H1 (cell line): ENCODE measurements at regions not wholly inside any gene's neighbourhood (a gene's known extent, or its start where the extent isn't known, plus 50 kb on each side); places are given as distances from the start of the nearest gene placed in this dataset.

Source experiments
- CTCF ChIA-PET: fragments of 300-600 bp; sonication (Branson Sonifier 250); formaldehyde crosslinking; loops from one replicate; lab custom pipeline; 2021; ENCODE audit not compliant: partially characterized antibody; lab: Charles Lee
- POLR2A ChIA-PET: fragments of 300-600 bp; sonication (Branson Sonifier 250); formaldehyde crosslinking; loops from one replicate; lab custom pipeline; 2021; ENCODE audit warnings: inconsistent platforms; ENCODE audit not compliant: partially characterized antibody; lab: Charles Lee
- DNase-seq, 2 experiments: peaks; one replicate each; pipeline versions ENCODE4 v3.0.0 to v3.0.0-alpha.2; 2010 to 2022; ENCODE audit warnings: low spot score in 2 of 2, low read depth in 1 of 2, mixed read lengths in 1 of 2
- FAIRE-seq: peaks from 2 replicates; lab custom pipeline; 2011; peaks lifted over from hg19 to GRCh38; lab: Jason Lieb, UNC
- H2AFZ ChIP-seq: 2 replicates; pipeline ENCODE4 v1.8.1; 2012; ENCODE audit warnings: low read length, inconsistent platforms
- H2AK5ac ChIP-seq: 2 replicates; pipeline ENCODE4 v1.6.1; 2013; ENCODE audit warnings: low read depth, low read length
- H2BK120ac ChIP-seq: replicated peaks from 2 replicates; pipeline ENCODE3; 2013; ENCODE audit warnings: low read depth, low read length, inconsistent platforms
- H2BK12ac ChIP-seq: 2 replicates; pipeline ENCODE4 v1.6.1; 2013; ENCODE audit warnings: low read depth, low read length
- H2BK15ac ChIP-seq: 2 replicates; pipeline ENCODE4 v1.6.1; 2013; ENCODE audit warnings: low read length
- H2BK20ac ChIP-seq: 2 replicates; pipeline ENCODE4 v1.6.1; 2013; ENCODE audit warnings: low read length
- H2BK5ac ChIP-seq: 2 replicates; pipeline ENCODE4 v1.6.1; 2013; ENCODE audit warnings: low read depth, low read length
- H3K14ac ChIP-seq: 2 replicates; pipeline ENCODE4 v1.6.1; 2013; ENCODE audit warnings: inconsistent platforms; ENCODE audit not compliant: insufficient read length
- H3K18ac ChIP-seq: 2 replicates; pipeline ENCODE4 v1.6.1; 2013; ENCODE audit warnings: low read length; ENCODE audit errors: extremely low read depth
- H3K23ac ChIP-seq: 2 replicates; pipeline ENCODE4 v1.6.1; 2013; ENCODE audit warnings: inconsistent platforms; ENCODE audit not compliant: insufficient read length
- H3K23me2 ChIP-seq: 2 replicates; pipeline ENCODE4 v1.6.1; 2013; ENCODE audit warnings: low read depth, low read length
- H3K27ac ChIP-seq: 2 replicates; pipeline ENCODE4 v1.6.1; 2011; ENCODE audit warnings: low read depth, low read length, inconsistent platforms
- H3K27me3 ChIP-seq, 4 experiments: replicated peaks in 1 of 4; 1 replicate in 1 of 4; 2 replicates in 3 of 4; pipeline versions ENCODE4 v1.6.1 to v1.8.1; 2011 to 2013; ENCODE audit warnings: low read length in 3 of 4, mild to moderate bottlenecking in 3 of 4, inconsistent platforms in 2 of 4, mixed read lengths in 2 of 4, moderate library complexity in 1 of 4; ENCODE audit not compliant: control insufficient read depth in 3 of 4, insufficient read depth in 3 of 4; ENCODE audit errors: extremely low read depth in 1 of 4
- H3K36me3 ChIP-seq, 4 experiments: 2 replicates each; pipeline versions ENCODE4 v1.6.1 to v1.8.1; 2011 to 2013; ENCODE audit warnings: mild to moderate bottlenecking in 4 of 4, low read length in 3 of 4, moderate library complexity in 2 of 4, control low read depth in 1 of 4, inconsistent platforms in 1 of 4; ENCODE audit not compliant: insufficient read depth in 4 of 4, control insufficient read depth in 2 of 4
- H3K4ac ChIP-seq: replicated peaks from 2 replicates; pipeline ENCODE3; 2013; ENCODE audit warnings: low read length, low read depth, mixed read lengths, inconsistent platforms; ENCODE audit not compliant: insufficient read length
- H3K4me1 ChIP-seq, 4 experiments: replicated peaks in 1 of 4; 1 replicate in 1 of 4; 2 replicates in 3 of 4; pipeline versions ENCODE4 v1.6.1 to v1.8.1; 2011 to 2013; ENCODE audit warnings: low read length in 3 of 4, inconsistent platforms in 2 of 4, mixed read lengths in 1 of 4; ENCODE audit not compliant: insufficient read depth in 4 of 4, control insufficient read depth in 3 of 4
- H3K4me2 ChIP-seq, 2 experiments: 2 replicates each; pipeline versions ENCODE4 v1.6.1 to v1.8.1; 2011 to 2013; ENCODE audit warnings: low read depth in 2 of 2, low read length in 2 of 2, control low read depth in 1 of 2, inconsistent platforms in 1 of 2, mild to moderate bottlenecking in 1 of 2; ENCODE audit not compliant: insufficient read depth in 1 of 2
- H3K4me3 ChIP-seq, 4 experiments: fragments of 200-600, 300-600 bp in 1 of 4; sonication (generic), shearing (Covaris generic), sonication (Bioruptor Twin) in 1 of 4; 2 replicates each; pipeline versions ENCODE4 v1.5.1 to v1.8.1; 2011 to 2016; ENCODE audit warnings: low read length in 4 of 4, low read depth in 3 of 4, control low read depth in 2 of 4, inconsistent platforms in 2 of 4, mild to moderate bottlenecking in 2 of 4, mixed read lengths in 1 of 4, moderate library complexity in 1 of 4; ENCODE audit not compliant: insufficient read depth in 2 of 4; ENCODE audit errors: extremely low read depth in 1 of 4
- H3K56ac ChIP-seq: replicated peaks from 2 replicates; pipeline ENCODE3; 2013; ENCODE audit warnings: low read depth, mild to moderate bottlenecking, mixed read lengths, low read length, inconsistent platforms; ENCODE audit not compliant: insufficient read length
- H3K79me1 ChIP-seq: 2 replicates; pipeline ENCODE4 v1.6.1; 2013; ENCODE audit warnings: low read depth, low read length, control low read depth
- H3K79me2 ChIP-seq, 2 experiments: 2 replicates each; pipeline versions ENCODE4 v1.6.1 to v1.8.1; 2012 to 2013; ENCODE audit warnings: low read length in 2 of 2, mild to moderate bottlenecking in 2 of 2, inconsistent platforms in 1 of 2; ENCODE audit not compliant: insufficient read depth in 2 of 2, control insufficient read depth in 1 of 2
- H3K9ac ChIP-seq, 4 experiments: replicated peaks in 1 of 4; 1 replicate in 1 of 4; 2 replicates in 3 of 4; pipeline versions ENCODE4 v1.6.1 to v1.8.1; 2011 to 2013; ENCODE audit warnings: low read depth in 3 of 4, low read length in 3 of 4, control low read depth in 2 of 4, mild to moderate bottlenecking in 2 of 4, moderate library complexity in 2 of 4, inconsistent platforms in 1 of 4; ENCODE audit errors: extremely low read depth in 1 of 4
- H3K9me3 ChIP-seq, 2 experiments: 2 replicates each; pipeline versions ENCODE4 v1.6.1 to v1.8.1; 2012 to 2013; ENCODE audit warnings: mild to moderate bottlenecking in 2 of 2, moderate library complexity in 2 of 2, control low read depth in 1 of 2, inconsistent platforms in 1 of 2, low read depth in 1 of 2, low read length in 1 of 2, mixed read lengths in 1 of 2; ENCODE audit not compliant: insufficient read depth in 2 of 2
- H4K20me1 ChIP-seq, 2 experiments: replicated peaks in 1 of 2; 2 replicates each; pipeline versions ENCODE3 to v1.8.1; 2011 to 2013; ENCODE audit warnings: inconsistent platforms in 2 of 2, low read length in 2 of 2, mild to moderate bottlenecking in 1 of 2; ENCODE audit not compliant: insufficient read depth in 2 of 2, control insufficient read depth in 1 of 2
- H4K5ac ChIP-seq: 2 replicates; pipeline ENCODE4 v1.6.1; 2013; ENCODE audit warnings: low read length, low read depth, mixed read lengths, inconsistent platforms; ENCODE audit not compliant: insufficient read length
- H4K8ac ChIP-seq: 2 replicates; pipeline ENCODE4 v1.8.0; 2013; ENCODE audit warnings: mild to moderate bottlenecking, moderate library complexity, low read length, inconsistent platforms; ENCODE audit not compliant: insufficient read depth; ENCODE audit errors: extremely low read depth
- H4K91ac ChIP-seq: replicated peaks from 2 replicates; pipeline ENCODE3; 2013; ENCODE audit warnings: low read length, mixed read lengths, inconsistent platforms; ENCODE audit not compliant: insufficient read length
- BACH1 ChIP-seq: IDR thresholded peaks from 2 replicates; pipeline ENCODE4 v1.6.1; 2012; ENCODE audit warnings: low read length, improper control_type of control experiment
- BRCA1 ChIP-seq: IDR thresholded peaks from 2 replicates; pipeline ENCODE4 v1.6.1; 2012; ENCODE audit warnings: low read depth, low read length, improper control_type of control experiment
- CEBPB ChIP-seq: IDR thresholded peaks from 2 replicates; pipeline ENCODE4 v1.6.1; 2012; ENCODE audit warnings: low read depth, low read length
- CHD1 ChIP-seq: IDR thresholded peaks from 2 replicates; pipeline ENCODE4 v1.6.1; 2012; ENCODE audit warnings: low read depth, low read length, improper control_type of control experiment
- NANOG ChIP-seq: IDR thresholded peaks from 2 replicates; pipeline ENCODE4 v1.6.1; 2011; ENCODE audit warnings: low read length, low read depth, mild to moderate bottlenecking, inconsistent platforms; ENCODE audit not compliant: insufficient read depth, poor library complexity, severe bottlenecking
- RAD21 ChIP-seq, 2 experiments: IDR thresholded peaks in 1 of 2; conservative IDR thresholded peaks in 1 of 2; 2 replicates each; pipeline ENCODE4 v1.6.1; 2011; ENCODE audit warnings: low read depth in 2 of 2, low read length in 2 of 2, improper control_type of control experiment in 1 of 2, inconsistent platforms in 1 of 2, mild to moderate bottlenecking in 1 of 2, moderate library complexity in 1 of 2
- RBBP5 ChIP-seq: IDR thresholded peaks from 2 replicates; pipeline ENCODE4 v1.7.1; 2012; ENCODE audit warnings: low read depth, mild to moderate bottlenecking, inconsistent platforms, low read length, moderate library complexity, borderline replicate concordance
- SIX5 ChIP-seq: IDR thresholded peaks from 2 replicates; pipeline ENCODE4 v1.6.1; 2011; ENCODE audit warnings: mild to moderate bottlenecking, low read depth, low read length
- SP1 ChIP-seq: IDR thresholded peaks from 2 replicates; pipeline ENCODE4 v1.6.1; 2011; ENCODE audit warnings: low read depth, low read length
- SUZ12 ChIP-seq: fragments of 200-600 bp; sonication (generic); IDR thresholded peaks from 2 replicates; pipeline ENCODE4 v1.6.1; 2012; ENCODE audit warnings: mild to moderate bottlenecking, inconsistent platforms, low read length, moderate library complexity, mixed read lengths
- TBP ChIP-seq: IDR thresholded peaks from 2 replicates; pipeline ENCODE4 v1.6.1; 2011; ENCODE audit warnings: low read depth, low read length, improper control_type of control experiment
- TCF12 ChIP-seq: IDR thresholded peaks from 2 replicates; pipeline ENCODE4 v1.6.1; 2011; ENCODE audit warnings: low read depth, mild to moderate bottlenecking, low read length
- TEAD4 ChIP-seq: IDR thresholded peaks from 2 replicates; pipeline ENCODE4 v1.6.1; 2012; ENCODE audit warnings: low read depth, low read length, inconsistent platforms, mixed read lengths
- WGBS, 2 experiments: shearing (Covaris generic) in 1 of 2; methylation state at CpG; one replicate each; pipeline versions ENCODE4 v1.1.6 to v1.1.7; 2013 to 2015; ENCODE audit warnings: low lambda C conversion rate in 2 of 2, mixed read lengths in 2 of 2, inconsistent platforms in 1 of 2, low coverage in 1 of 2, missing lambda C conversion rate in 1 of 2; ENCODE audit not compliant: insufficient replicate concordance in 2 of 2, insufficient coverage in 1 of 2, insufficient read length in 1 of 2; ENCODE audit errors: extremely low coverage in 1 of 2, missing lambda C conversion rate in 1 of 2; 5-methylcytosine and 5-hydroxymethylcytosine counted together
- TF ChIP-seq, protein P1 (sequence below): IDR thresholded peaks from 2 replicates; pipeline ENCODE4 v1.6.1; 2012; ENCODE audit warnings: inconsistent platforms
- TF ChIP-seq, protein P2 (sequence below): IDR thresholded peaks from 2 replicates; pipeline ENCODE4 v1.6.1; 2011; ENCODE audit warnings: low read length, improper control_type of control experiment

DNA sequence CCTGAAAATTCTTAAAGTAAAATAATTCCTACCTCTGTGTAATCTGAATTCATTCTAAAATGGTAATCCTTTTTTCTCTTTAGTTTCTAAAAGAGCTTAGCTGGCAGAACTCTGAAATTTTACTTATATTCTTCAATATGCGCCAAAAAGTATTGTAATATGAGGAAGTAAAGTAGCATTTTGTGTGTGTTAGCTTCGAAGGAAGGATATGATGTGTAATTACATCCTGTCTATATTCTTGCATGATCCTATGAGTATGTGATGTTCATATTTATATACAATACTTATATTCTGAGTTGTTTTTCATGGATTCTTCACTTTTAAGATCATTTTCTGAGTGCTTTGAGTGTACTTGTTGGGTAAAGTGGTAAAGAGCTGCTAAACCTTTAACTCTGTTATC lies 402.9 kb upstream of the PKDCC start:
- Histone ChIP-seq H3K9ac (no peak overlapping the region), H3K23ac (no peak overlapping the region), H3K14ac (no peak overlapping the region), H3K9me3 (no peaks in the 10 kb centered on the region), H2BK15ac (no peak overlapping the region), H3K23me2 (no peaks in the 10 kb centered on the region), H2BK120ac (no peak overlapping the region), H3K27ac (no peak overlapping the region), H3K18ac (no peak overlapping the region), H2BK20ac (no peak overlapping the region), H2BK5ac (no peak overlapping the region), H3K27me3 (no peaks in the 10 kb centered on the region), H3K36me3 (no peaks in the 10 kb centered on the region), H3K56ac (no peak overlapping the region), H2BK12ac (no peak overlapping the region), H4K91ac (no peak overlapping the region), H3K79me1 (no peaks in the 10 kb centered on the region), H3K4me1 (no peaks in the 10 kb centered on the region), H2AFZ (no peak overlapping the region), H4K5ac (no peak overlapping the region), H3K4me3 (no peak overlapping the region), H2AK5ac (no peak overlapping the region), H4K8ac (no peak overlapping the region), H3K4ac (no peak overlapping the region), H3K79me2 (no peaks in the 10 kb centered on the region), H4K20me1 (no peaks in the 10 kb centered on the region), H3K4me2 (no peak overlapping the region)
- POLR2A ChIA-PET, result no interaction called here
- WGBS, 2 experiments, result 96% methylated on average over 2 of the region's 2 CpGs; no CpG with 5 or more reads in 1 of the 2 experiments
- no peak for DNase-seq
- no peak for FAIRE-seq
- CTCF ChIA-PET, result interaction anchor here (0.7 kb wide), 1 partner anchor 174 kb away, joined by 3 read pairs; no protein-coding TSS in a partner anchor
- TF ChIP-seq RBBP5, result no peak
- TF ChIP-seq, protein P1, sequence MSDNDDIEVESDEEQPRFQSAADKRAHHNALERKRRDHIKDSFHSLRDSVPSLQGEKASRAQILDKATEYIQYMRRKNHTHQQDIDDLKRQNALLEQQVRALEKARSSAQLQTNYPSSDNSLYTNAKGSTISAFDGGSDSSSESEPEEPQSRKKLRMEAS, result no peak
- no peak for TF ChIP-seq TEAD4
- no peak for TF ChIP-seq RAD21 (IDR thresholded peaks at IDR 0.05 in 1 of 2, conservative IDR thresholded peaks at IDR 0.05 in 1 of 2; ENCODE audit: low read depth in 2 of 2, low read length in 2 of 2)
- TF ChIP-seq TCF12, result no peak
- no peak for TF ChIP-seq NANOG
- no peak for TF ChIP-seq SUZ12
- no peak for TF ChIP-seq CEBPB
- TF ChIP-seq, protein P2, sequence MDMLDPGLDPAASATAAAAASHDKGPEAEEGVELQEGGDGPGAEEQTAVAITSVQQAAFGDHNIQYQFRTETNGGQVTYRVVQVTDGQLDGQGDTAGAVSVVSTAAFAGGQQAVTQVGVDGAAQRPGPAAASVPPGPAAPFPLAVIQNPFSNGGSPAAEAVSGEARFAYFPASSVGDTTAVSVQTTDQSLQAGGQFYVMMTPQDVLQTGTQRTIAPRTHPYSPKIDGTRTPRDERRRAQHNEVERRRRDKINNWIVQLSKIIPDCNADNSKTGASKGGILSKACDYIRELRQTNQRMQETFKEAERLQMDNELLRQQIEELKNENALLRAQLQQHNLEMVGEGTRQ, result no peak
- no peak for TF ChIP-seq BRCA1
- TF ChIP-seq BACH1, result no peak
- no peak for TF ChIP-seq CHD1
- TF ChIP-seq SIX5, result no peak
- TF ChIP-seq TBP, result no peak
- TF ChIP-seq SP1, result no peak
